Nephron (organoid): ENCODE measurements at regions not wholly inside any gene's neighbourhood (a gene's known extent, or its start where the extent isn't known, plus 50 kb on each side); places are given as distances from the start of the nearest gene placed in this dataset.

Experiments
- H3K27ac Mint-ChIP-seq, 3 experiments: 2 replicates each; pipeline ENCODE4 v1.8.0; 2020; ENCODE audit warnings: mixed read lengths in 3 of 3, mild to moderate bottlenecking in 2 of 3, moderate library complexity in 1 of 3
- H3K27me3 Mint-ChIP-seq: 2 replicates; pipeline ENCODE4 v1.8.0; 2021; ENCODE audit warnings: low read depth, mild to moderate bottlenecking, moderate library complexity, mixed read lengths
- H3K36me3 Mint-ChIP-seq: 2 replicates; pipeline ENCODE4 v1.8.0; 2020; ENCODE audit warnings: low read depth, mixed read lengths
- H3K4me1 Mint-ChIP-seq: 2 replicates; pipeline ENCODE4 v1.8.0; 2020; ENCODE audit warnings: mixed read lengths
- H3K4me3 Mint-ChIP-seq, 3 experiments: 2 replicates each; pipeline ENCODE4 v1.8.0; 2020; ENCODE audit warnings: mild to moderate bottlenecking in 3 of 3, mixed read lengths in 3 of 3, moderate library complexity in 2 of 3
- H3K9me3 Mint-ChIP-seq: 2 replicates; pipeline ENCODE4 v1.8.0; 2020; ENCODE audit warnings: mixed read lengths
- TF ChIP-seq, protein P1 (sequence below), 3 experiments: fragments of 200-600 bp; sonication (generic); IDR thresholded peaks; one replicate each; pipeline ENCODE4 v1.5.0; 2021; ENCODE audit warnings: antibody characterized with exemption in 3 of 3; ENCODE audit not compliant: unreplicated experiment in 3 of 3

- H3K27me3 Mint-ChIP-seq, result peaks cover 37% of the 10 kb centered on the region
- H3K36me3 Mint-ChIP-seq, result no peaks in the 10 kb centered on the region
- H3K9me3 Mint-ChIP-seq, result no peaks in the 10 kb centered on the region
- TF ChIP-seq, protein P1, sequence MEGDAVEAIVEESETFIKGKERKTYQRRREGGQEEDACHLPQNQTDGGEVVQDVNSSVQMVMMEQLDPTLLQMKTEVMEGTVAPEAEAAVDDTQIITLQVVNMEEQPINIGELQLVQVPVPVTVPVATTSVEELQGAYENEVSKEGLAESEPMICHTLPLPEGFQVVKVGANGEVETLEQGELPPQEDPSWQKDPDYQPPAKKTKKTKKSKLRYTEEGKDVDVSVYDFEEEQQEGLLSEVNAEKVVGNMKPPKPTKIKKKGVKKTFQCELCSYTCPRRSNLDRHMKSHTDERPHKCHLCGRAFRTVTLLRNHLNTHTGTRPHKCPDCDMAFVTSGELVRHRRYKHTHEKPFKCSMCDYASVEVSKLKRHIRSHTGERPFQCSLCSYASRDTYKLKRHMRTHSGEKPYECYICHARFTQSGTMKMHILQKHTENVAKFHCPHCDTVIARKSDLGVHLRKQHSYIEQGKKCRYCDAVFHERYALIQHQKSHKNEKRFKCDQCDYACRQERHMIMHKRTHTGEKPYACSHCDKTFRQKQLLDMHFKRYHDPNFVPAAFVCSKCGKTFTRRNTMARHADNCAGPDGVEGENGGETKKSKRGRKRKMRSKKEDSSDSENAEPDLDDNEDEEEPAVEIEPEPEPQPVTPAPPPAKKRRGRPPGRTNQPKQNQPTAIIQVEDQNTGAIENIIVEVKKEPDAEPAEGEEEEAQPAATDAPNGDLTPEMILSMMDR (IDR thresholded peaks at IDR 0.05; ENCODE audit: unreplicated experiment in 3 of 3), result no peak
- no peak overlapping the region for H3K27ac Mint-ChIP-seq
- H3K4me3 Mint-ChIP-seq, result no peak overlapping the region
- H3K4me1 Mint-ChIP-seq, result no peaks in the 10 kb centered on the region
Observed at GRCh38 chr2:16287281-16287680, 346.9 kb downstream of the MYCN start.

DNA sequence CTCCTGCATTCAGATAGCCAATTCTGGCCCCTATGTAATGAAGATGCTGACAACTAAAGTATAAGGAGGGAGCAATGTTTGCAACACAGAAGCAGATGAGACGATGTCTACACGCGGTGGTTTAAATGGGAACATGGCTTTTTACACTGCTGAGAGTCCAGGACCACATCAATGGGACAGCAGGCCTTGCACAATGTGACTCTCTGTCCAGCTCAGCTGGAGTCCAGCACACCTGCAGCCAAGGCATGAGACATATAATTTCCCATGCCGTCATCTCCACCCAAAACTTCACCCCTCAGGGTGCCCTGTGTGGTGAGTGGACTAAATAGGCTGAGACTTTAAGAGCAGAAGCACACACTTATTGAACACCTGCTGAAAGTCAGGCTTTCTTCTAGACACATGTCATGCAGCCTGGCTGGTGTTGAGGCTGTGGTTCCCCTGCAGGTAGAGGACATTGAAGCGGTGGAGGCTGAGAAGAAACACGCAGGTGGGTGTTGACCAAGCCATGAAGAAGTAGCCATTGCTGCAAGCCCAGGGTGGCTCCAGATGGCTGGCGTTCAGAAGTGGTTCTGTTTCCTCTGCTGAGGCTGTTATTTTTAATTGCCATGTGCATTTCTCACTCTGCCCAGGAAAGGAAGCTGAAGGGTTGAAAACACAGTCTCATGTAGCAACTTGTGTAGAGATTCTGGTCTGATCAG, 345.6 kb downstream of the MYCN start:
- H3K4me3 Mint-ChIP-seq, result no peak overlapping the region
- peaks cover 35% of the 10 kb centered on the region for H3K27me3 Mint-ChIP-seq
- no peaks in the 10 kb centered on the region for H3K36me3 Mint-ChIP-seq
- TF ChIP-seq, protein P1 (IDR thresholded peaks at IDR 0.05; ENCODE audit: unreplicated experiment in 3 of 3), result no peak
- H3K9me3 Mint-ChIP-seq, result no peaks in the 10 kb centered on the region
- peaks cover 6% of the 10 kb centered on the region for H3K4me1 Mint-ChIP-seq
- no peak overlapping the region for H3K27ac Mint-ChIP-seq

DNA sequence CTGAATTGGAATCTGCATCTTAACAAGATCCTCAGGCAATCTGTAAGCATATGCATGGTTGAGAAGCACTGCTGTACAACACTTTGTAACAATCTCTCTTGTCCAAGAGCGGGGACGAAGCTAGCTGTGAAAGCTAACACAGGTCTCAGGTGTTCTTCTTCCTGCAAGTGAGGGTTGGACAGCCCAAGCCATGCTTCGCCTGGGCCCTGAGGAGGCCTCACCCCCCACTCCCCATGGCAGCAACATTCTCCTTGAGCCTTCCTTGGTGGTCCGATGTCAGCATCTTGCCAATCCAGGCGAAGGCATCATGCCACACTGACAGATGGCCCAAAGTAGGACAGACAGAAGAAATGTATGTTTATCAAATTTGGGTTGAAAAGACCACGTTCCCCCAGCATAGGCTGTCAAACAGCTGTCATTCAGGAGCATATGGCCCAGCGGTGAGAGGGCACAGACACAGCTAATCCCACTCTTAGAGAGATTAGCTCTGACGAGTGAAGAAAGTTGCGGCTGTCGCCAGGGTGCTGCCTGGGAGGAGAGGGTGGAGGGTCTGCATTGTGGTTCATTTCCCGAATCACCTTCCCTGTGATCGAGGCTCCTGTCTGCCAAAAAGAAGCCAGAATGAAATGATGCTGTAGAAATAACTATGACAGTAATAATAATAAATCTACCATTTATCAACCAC, 344.7 kb downstream of the MYCN start:
- Mint-ChIP-seq H3K36me3 (no peaks in the 10 kb centered on the region), H3K27me3 (peaks cover 42% of the 10 kb centered on the region), H3K4me3 (no peak overlapping the region), H3K4me1 (peaks cover 9% of the 10 kb centered on the region), H3K9me3 (no peaks in the 10 kb centered on the region), H3K27ac (no peak overlapping the region)
- TF ChIP-seq, protein P1 (IDR thresholded peaks at IDR 0.05; ENCODE audit: unreplicated experiment in 3 of 3), result no peak

DNA sequence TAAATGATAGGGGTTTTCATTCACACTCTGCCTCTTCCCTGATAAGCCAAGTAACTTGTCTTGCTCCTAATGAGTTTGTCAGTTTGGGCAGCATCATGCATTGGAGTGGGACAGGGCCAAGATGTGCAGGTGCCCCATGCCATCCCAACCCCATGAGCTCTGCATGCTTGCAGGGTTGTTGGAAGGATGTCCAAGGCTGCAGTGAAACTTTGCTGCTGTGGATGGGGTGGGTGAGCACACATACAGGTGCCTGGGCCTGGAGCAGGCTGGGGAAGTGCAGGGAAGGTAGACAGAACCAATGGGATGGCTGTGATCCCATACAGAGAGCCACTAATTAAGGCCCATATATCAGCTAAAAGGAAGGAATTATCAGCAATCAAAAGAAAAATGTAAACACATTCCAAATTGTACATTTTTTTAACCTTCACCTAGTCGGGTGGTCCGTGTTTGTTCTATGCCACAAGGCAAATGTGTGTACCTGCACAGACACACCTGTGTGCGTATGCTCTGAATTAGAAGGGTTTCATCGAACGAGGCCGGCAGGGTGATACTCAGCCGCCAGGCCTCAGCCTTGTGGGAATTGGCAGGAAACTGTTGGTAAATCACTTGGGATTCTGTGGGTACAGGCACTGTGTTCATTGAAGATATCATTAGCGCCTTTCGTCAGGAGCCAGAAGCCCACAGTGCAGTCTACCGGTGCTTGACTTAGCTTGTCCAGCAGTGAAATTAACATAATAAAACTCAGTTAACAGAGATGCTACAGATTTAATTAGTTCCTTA, 342.9 kb downstream of the MYCN start:
- no peaks in the 10 kb centered on the region for H3K9me3 Mint-ChIP-seq
- TF ChIP-seq, protein P1 (IDR thresholded peaks at IDR 0.05; ENCODE audit: unreplicated experiment in 3 of 3), result no peak
- H3K4me3 Mint-ChIP-seq, result no peak overlapping the region
- peaks cover 9% of the 10 kb centered on the region for H3K4me1 Mint-ChIP-seq
- H3K36me3 Mint-ChIP-seq, result no peaks in the 10 kb centered on the region
- H3K27me3 Mint-ChIP-seq, result peaks cover 43% of the 10 kb centered on the region
- H3K27ac Mint-ChIP-seq, result no peak overlapping the region

GRCh38 chr2:16282511-16282910, 342.2 kb downstream of the MYCN start:
- H3K27ac Mint-ChIP-seq, result no peak overlapping the region
- no peaks in the 10 kb centered on the region for H3K36me3 Mint-ChIP-seq
- peaks cover 38% of the 10 kb centered on the region for H3K27me3 Mint-ChIP-seq
- TF ChIP-seq, protein P1 (IDR thresholded peaks at IDR 0.05; ENCODE audit: unreplicated experiment in 3 of 3), result no peak
- H3K9me3 Mint-ChIP-seq, result no peaks in the 10 kb centered on the region
- H3K4me3 Mint-ChIP-seq, result no peak overlapping the region
- H3K4me1 Mint-ChIP-seq, result peaks cover 9% of the 10 kb centered on the region
